GM18498 (cell line): ENCODE measurements at regions not wholly inside any gene's neighbourhood (a gene's known extent, or its start where the extent isn't known, plus 50 kb on each side); places are given as distances from the start of the nearest gene placed in this dataset.
"Not testable (repeated sequence)": the region's sequence is repeated elsewhere in the genome, so short reads cannot be mapped to it uniquely, and the experiment has no call there.

Source experiments
- ATAC-seq: cut with Tn5 transposase; IDR thresholded peaks from one replicate; pipeline ENCODE4 v1.9.1; 2021; ENCODE audit warnings: mild to moderate bottlenecking, moderate library complexity; ENCODE audit not compliant: unreplicated experiment

- ATAC-seq = no peak
These were observed 145.3 kb upstream of the ECI2 start for GRCh38 chr6:4280707-4281106.

- no peak for ATAC-seq
These were observed 144.7 kb upstream of the ECI2 start for GRCh38 chr6:4280031-4280430.

GRCh38 chr6:4274382-4275082 lies 139.2 kb upstream of the ECI2 start:
- no peak for ATAC-seq

- ATAC-seq = no peak
These were observed 137.6 kb upstream of the ECI2 start for GRCh38 chr6:4272996-4273395.

- ATAC-seq = no peak
These were observed 136.5 kb upstream of the ECI2 start for GRCh38 chr6:4271761-4272470.

- ATAC-seq = no peak
These were observed 135.4 kb upstream of the ECI2 start for GRCh38 chr6:4270776-4271175.

- ATAC-seq = no peak
These were observed 134.6 kb upstream of the ECI2 start for GRCh38 chr6:4270001-4270400.

- no peak for ATAC-seq
These were observed 132.8 kb upstream of the ECI2 start for GRCh38 chr6:4268171-4268570.

- ATAC-seq = no peak
These were observed 130.4 kb upstream of the ECI2 start for GRCh38 chr6:4265740-4266139.

- ATAC-seq = no peak
These were observed 129.2 kb upstream of the ECI2 start for GRCh38 chr6:4264601-4265000.

- ATAC-seq = no peak
These were observed 128.7 kb upstream of the ECI2 start for GRCh38 chr6:4264081-4264480.

- ATAC-seq = no peak
These were observed 127.2 kb upstream of the ECI2 start for GRCh38 chr6:4262526-4262925.

- no peak for ATAC-seq
These were observed 124.0 kb upstream of the ECI2 start for GRCh38 chr6:4259391-4259790.

GRCh38 chr6:4258733-4259132 lies 123.4 kb upstream of the ECI2 start:
- no peak for ATAC-seq

- no peak for ATAC-seq
These were observed 121.6 kb upstream of the ECI2 start for GRCh38 chr6:4256969-4257368.

- ATAC-seq = no peak
These were observed 118.3 kb upstream of the ECI2 start for GRCh38 chr6:4253604-4254231.

- not testable (repeated sequence) for ATAC-seq
These were observed 117.1 kb upstream of the ECI2 start for GRCh38 chr6:4252445-4252844.

GRCh38 chr6:4250645-4251044 lies 115.3 kb upstream of the ECI2 start:
- no peak for ATAC-seq

- ATAC-seq = not testable (repeated sequence)
These were observed 108.5 kb upstream of the ECI2 start for GRCh38 chr6:4243832-4244231.

GRCh38 chr6:4243237-4243636 lies 107.9 kb upstream of the ECI2 start:
- no peak for ATAC-seq

GRCh38 chr6:4242601-4243000 lies 107.2 kb upstream of the ECI2 start:
- ATAC-seq = no peak

GRCh38 chr6:4240148-4240547 lies 104.8 kb upstream of the ECI2 start:
- no peak for ATAC-seq
